ENCODE measurements at regions not wholly inside any gene's neighbourhood (a gene's known extent, or its start where the extent isn't known, plus 50 kb on each side); places are given as distances from the start of the nearest gene placed in this dataset.

DNA sequence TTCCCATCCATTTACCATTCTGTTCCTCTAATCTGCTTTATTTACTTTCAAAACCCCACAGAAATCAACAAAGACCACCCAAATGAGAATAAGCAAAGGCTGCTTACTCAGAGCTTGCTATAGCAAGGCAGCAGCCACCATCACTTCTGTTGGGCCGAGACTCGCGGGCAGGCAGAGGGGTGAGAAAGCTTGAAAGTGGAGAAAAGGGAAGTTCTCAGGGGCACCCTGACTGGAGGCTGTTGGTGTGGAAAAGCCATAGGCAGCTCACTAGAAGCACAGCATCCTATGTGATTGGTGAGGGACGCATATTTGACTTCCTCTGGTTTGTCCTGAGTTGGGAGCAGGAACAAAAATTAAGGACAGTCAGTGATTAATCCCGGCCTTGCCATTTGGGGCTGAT, 269.7 kb upstream of the THSD7B start:
- DNase-seq: no peak
- Histone ChIP-seq H3K23me2 (ENCODE audit: insufficient read length, low read depth, low read length, poor library complexity, severe bottlenecking) (no peaks in the 10 kb centered on the region), H3K27me3 (ENCODE audit: insufficient read depth, low read length) (no peaks in the 10 kb centered on the region), H3K4me1 (ENCODE audit: insufficient read depth, low read length) (no peaks in the 10 kb centered on the region), H3K4me2 (ENCODE audit: insufficient read depth, insufficient read length, low read length) (no peak overlapping the region), H3K9me3 (ENCODE audit: control insufficient read depth, low read depth, low read length) (no peaks in the 10 kb centered on the region), H2BK20ac (ENCODE audit: low read depth, low read length, poor library complexity, severe bottlenecking) (no peak overlapping the region), H3K18ac (ENCODE audit: insufficient read length, low read depth, low read length) (no peak overlapping the region), H4K20me1 (ENCODE audit: control insufficient read depth, insufficient read depth, insufficient read length) (no peaks in the 10 kb centered on the region), H3K14ac (ENCODE audit: insufficient read depth, low read length) (no peak overlapping the region), H2BK120ac (ENCODE audit: low read depth, low read length, poor library complexity, severe bottlenecking) (no peak overlapping the region), H3K56ac (ENCODE audit: insufficient read length, low read depth, low read length) (no peak overlapping the region), H3K23ac (ENCODE audit: insufficient read length, low read depth, low read length) (no peak overlapping the region), H3K9ac (ENCODE audit: extremely low read depth, insufficient read length, low read length) (no peak overlapping the region), H3K79me2 (ENCODE audit: insufficient read depth, low read length) (no peaks in the 10 kb centered on the region), H3K27ac (ENCODE audit: insufficient read length, low read depth, low read length) (no peak overlapping the region), H2AK5ac (ENCODE audit: insufficient read length, low read length) (no peak overlapping the region), H4K8ac (replicated peaks; ENCODE audit: insufficient read length, low read depth, low read length) (no peak overlapping the region), H3T11ph (ENCODE audit: low read length) (no peak overlapping the region), H4K91ac (ENCODE audit: insufficient read length, low read depth, low read length) (no peak overlapping the region), H2AFZ (ENCODE audit: low read length) (no peak overlapping the region), H4K5ac (ENCODE audit: insufficient read length, low read depth, low read length) (no peak overlapping the region), H2BK15ac (ENCODE audit: low read depth, low read length) (no peak overlapping the region), H2BK12ac (ENCODE audit: insufficient read length, low read depth, low read length) (no peak overlapping the region), H3K79me1 (ENCODE audit: insufficient read depth, low read depth, low read length, poor library complexity, severe bottlenecking) (no peaks in the 10 kb centered on the region), H3K4ac (ENCODE audit: low read depth, low read length) (no peak overlapping the region), H2BK5ac (ENCODE audit: insufficient read length, low read length) (no peak overlapping the region)
- Mint-ChIP-seq H3K27me3 (ENCODE audit: low read depth) (peaks cover 76% of the 10 kb centered on the region), H3K9me3 (no peaks in the 10 kb centered on the region; a peak in 2 of 5 replicates), H3K36me3 (ENCODE audit: insufficient read depth in 1 of 3, low read depth in 3 of 3) (no peaks in the 10 kb centered on the region; a peak in 1 of 7 replicates), H3K4me3 (no peak overlapping the region), H3K27ac (no peak overlapping the region), H3K4me1 (peaks cover 0 to 10% of the 10 kb centered on the region in 2 experiments; a peak in 2 of 4 replicates)
- TF ChIP-seq, protein P1, sequence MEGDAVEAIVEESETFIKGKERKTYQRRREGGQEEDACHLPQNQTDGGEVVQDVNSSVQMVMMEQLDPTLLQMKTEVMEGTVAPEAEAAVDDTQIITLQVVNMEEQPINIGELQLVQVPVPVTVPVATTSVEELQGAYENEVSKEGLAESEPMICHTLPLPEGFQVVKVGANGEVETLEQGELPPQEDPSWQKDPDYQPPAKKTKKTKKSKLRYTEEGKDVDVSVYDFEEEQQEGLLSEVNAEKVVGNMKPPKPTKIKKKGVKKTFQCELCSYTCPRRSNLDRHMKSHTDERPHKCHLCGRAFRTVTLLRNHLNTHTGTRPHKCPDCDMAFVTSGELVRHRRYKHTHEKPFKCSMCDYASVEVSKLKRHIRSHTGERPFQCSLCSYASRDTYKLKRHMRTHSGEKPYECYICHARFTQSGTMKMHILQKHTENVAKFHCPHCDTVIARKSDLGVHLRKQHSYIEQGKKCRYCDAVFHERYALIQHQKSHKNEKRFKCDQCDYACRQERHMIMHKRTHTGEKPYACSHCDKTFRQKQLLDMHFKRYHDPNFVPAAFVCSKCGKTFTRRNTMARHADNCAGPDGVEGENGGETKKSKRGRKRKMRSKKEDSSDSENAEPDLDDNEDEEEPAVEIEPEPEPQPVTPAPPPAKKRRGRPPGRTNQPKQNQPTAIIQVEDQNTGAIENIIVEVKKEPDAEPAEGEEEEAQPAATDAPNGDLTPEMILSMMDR (conservative IDR thresholded peaks at IDR 0.05): no peak
- WGBS (ENCODE audit: extremely low coverage, insufficient read length, low lambda C conversion rate): no CpG with 5 or more reads among the region's 5 CpGs
